ENCODE measurements at regions not wholly inside any gene's neighbourhood (a gene's known extent, or its start where the extent isn't known, plus 50 kb on each side); places are given as distances from the start of the nearest gene placed in this dataset.

DNA sequence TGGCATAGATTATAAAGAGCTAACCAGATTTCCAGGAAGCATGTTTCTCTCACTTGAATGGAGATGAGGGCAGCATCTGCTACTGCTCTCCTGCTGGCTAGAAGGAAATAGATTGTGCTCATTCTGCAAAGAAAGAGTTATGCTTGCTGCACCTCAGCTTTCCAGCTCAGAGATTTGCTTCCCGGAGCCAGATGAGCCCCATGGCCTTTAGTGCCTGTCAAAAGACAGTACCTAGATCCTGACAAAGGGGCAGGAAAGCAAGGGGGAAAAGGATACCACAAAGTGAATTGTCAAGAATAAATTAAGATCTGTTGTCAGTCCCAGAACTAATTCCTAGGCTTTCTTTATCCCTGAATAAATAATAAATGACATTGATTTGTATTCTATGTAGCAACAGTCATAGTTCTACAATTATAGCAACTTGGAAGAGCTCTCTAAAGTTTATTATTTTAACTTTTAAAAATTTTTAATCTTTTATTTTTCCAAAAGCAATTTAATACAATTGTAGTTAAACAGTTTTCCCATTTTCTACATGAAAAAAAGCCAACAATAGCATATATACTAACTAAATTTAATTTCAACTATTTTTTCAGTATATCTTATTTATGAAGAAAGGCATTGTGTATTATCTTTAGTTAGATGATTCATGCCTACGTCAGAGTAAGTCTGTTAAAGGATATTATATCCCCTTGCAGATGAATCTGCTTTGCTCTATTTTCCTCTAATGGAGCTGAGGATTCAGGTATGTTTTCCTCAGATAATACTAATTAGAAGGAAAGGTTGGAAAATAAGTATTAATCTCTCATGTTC lies 306.1 kb upstream of the DDI1 start:
- Histone ChIP-seq H3K27ac (ENCODE audit: control insufficient read depth, insufficient read depth) (no peak overlapping the region), H3K4me1 (ENCODE audit: control insufficient read depth, insufficient read depth, low read length) (no peaks in the 10 kb centered on the region), H2AFZ (ENCODE audit: control insufficient read depth, low read depth, low read length) (no peak overlapping the region), H3K4me2 (ENCODE audit: control insufficient read depth, insufficient read depth) (no peak overlapping the region), H3K27me3 (replicated peaks in 1 of 2; ENCODE audit: control insufficient read depth in 2 of 2, insufficient read depth in 2 of 2, low read length in 1 of 2) (no peaks in the 10 kb centered on the region; a peak in 1 of 4 replicates), H3K9ac (ENCODE audit: control insufficient read depth, insufficient read depth, low read length) (no peak overlapping the region), H3K79me2 (ENCODE audit: control insufficient read depth, insufficient read depth, low read length) (no peaks in the 10 kb centered on the region), H3K9me3 (replicated peaks; ENCODE audit: control insufficient read depth, insufficient read depth, low read length) (no peaks in the 10 kb centered on the region; the same call in 2 of the 3 replicates), H3K36me3 (ENCODE audit: control insufficient read depth in 2 of 2, insufficient read depth in 2 of 2, low read length in 1 of 2) (no peaks in the 10 kb centered on the region), H4K20me1 (ENCODE audit: control insufficient read depth, insufficient read depth) (no peaks in the 10 kb centered on the region), H3K4me3 (no peak overlapping the region)
- CTCF ChIA-PET: interaction anchor here (1.4 kb wide), 1 partner anchor 48 kb away, joined by 5 read pairs; no protein-coding TSS in a partner anchor
- no peak for FAIRE-seq
- no peak for ATAC-seq
- in situ Hi-C loops (cut with MboI): no loop called here
- TF ChIP-seq CHD2 (IDR thresholded peaks at IDR 0.05; ENCODE audit: borderline replicate concordance, low read depth, low read length) (no peak), SIX5 (IDR thresholded peaks at IDR 0.05; ENCODE audit: low read depth, low read length, severe bottlenecking) (no peak), RB1 (IDR thresholded peaks at IDR 0.05; ENCODE audit: borderline replicate concordance) (no peak), GATAD2B (conservative IDR thresholded peaks at IDR 0.05; ENCODE audit: low read depth) (no peak), HDGF (IDR thresholded peaks at IDR 0.05) (no peak), ZZZ3 (IDR thresholded peaks at IDR 0.05; ENCODE audit: control insufficient read depth, insufficient read length, low read depth) (no peak), CHD4 (IDR thresholded peaks at IDR 0.05) (no peak)
- TF ChIP-seq, protein P1, sequence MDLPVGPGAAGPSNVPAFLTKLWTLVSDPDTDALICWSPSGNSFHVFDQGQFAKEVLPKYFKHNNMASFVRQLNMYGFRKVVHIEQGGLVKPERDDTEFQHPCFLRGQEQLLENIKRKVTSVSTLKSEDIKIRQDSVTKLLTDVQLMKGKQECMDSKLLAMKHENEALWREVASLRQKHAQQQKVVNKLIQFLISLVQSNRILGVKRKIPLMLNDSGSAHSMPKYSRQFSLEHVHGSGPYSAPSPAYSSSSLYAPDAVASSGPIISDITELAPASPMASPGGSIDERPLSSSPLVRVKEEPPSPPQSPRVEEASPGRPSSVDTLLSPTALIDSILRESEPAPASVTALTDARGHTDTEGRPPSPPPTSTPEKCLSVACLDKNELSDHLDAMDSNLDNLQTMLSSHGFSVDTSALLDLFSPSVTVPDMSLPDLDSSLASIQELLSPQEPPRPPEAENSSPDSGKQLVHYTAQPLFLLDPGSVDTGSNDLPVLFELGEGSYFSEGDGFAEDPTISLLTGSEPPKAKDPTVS (IDR thresholded peaks at IDR 0.05; ENCODE audit: low read depth, low read length): no peak
- SMC1A ChIA-PET (ENCODE audit: uncharacterized antibody, unreplicated experiment): no interaction called here
- RAD21 ChIA-PET (ENCODE audit: unreplicated experiment): no interaction called here
- BruUV-seq (replicated peaks): no TSS peak
- 0% methylated on average over 2 of the region's 2 CpGs for WGBS (ENCODE audit: insufficient coverage, insufficient replicate concordance, low lambda C conversion rate, missing lambda C conversion rate)
- intact Hi-C loops (cut with micrococcal nuclease; ENCODE audit: unreplicated experiment): no loop called here
- DNase-seq (ENCODE audit: low read depth, low spot score): no peak
- POLR2A ChIA-PET: no interaction called here

Measured in GM12878 (cell line).